Tibial nerve (tissue), 4 donors: ENCODE measurements at regions not wholly inside any gene's neighbourhood (a gene's known extent, or its start where the extent isn't known, plus 50 kb on each side); places are given as distances from the start of the nearest gene placed in this dataset.

Experiments
- CTCF ChIP-seq, 5 experiments: fragments of 200-600 bp in 3 of 5; fragments of 450-650 bp in 2 of 5; sonication (generic) in 3 of 5; IDR thresholded peaks; one replicate each; pipeline ENCODE4 v1.5.1; 2016 to 2019; ENCODE audit warnings: antibody characterized with exemption in 5 of 5, mild to moderate bottlenecking in 3 of 5, moderate library complexity in 2 of 5
- EP300 ChIP-seq, 2 donors: sonication (generic); formaldehyde crosslinking; IDR thresholded peaks; one replicate each; pipeline ENCODE4 v1.6.1; 2017; ENCODE audit warnings: antibody characterized with exemption in 2 of 2, mild to moderate bottlenecking in 1 of 2

DNA sequence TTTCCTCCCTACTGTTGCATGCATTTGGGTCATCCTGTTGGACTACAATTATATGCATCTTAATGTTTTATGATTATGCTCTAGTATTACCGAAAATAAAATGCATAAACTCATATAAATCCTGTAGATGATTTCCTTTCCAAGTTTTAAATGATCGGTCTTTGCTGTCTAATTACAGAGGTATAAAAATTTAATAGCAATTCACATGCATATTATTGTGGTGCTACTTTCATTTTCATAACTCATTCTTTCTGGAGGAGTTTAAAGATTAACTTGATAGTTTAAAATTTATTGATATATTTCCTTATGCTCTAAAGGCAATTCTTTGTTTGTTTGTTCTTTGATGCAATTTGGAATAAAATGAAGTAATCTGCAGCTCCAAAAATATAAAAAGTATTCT, 1475.1 kb downstream of the MAT2B start:
- no peak for TF ChIP-seq EP300 (IDR thresholded peaks at IDR 0.05)
- no peak for TF ChIP-seq CTCF (IDR thresholded peaks at IDR 0.05)
